NCI-H2171 (cell line): ENCODE measurements at regions not wholly inside any gene's neighbourhood (a gene's known extent, or its start where the extent isn't known, plus 50 kb on each side); places are given as distances from the start of the nearest gene placed in this dataset.
A peak's percentile ranks its signal among the peaks of the same experiment; 100 is the strongest.

ENCODE experiments used
- DNase-seq: peaks from one replicate; lab custom pipeline; 2025; lab: John Stamatoyannopoulos, UW

GRCh38 chr5:54717459-54717858 is 199.9 kb downstream of the SNX18 start:
- DNase-seq: no peak

- no peak for DNase-seq
Observed at GRCh38 chr5:54713923-54714581, 196.5 kb downstream of the SNX18 start.

GRCh38 chr5:54709096-54709495 is 191.5 kb downstream of the SNX18 start:
- DNase-seq: no peak

- no peak for DNase-seq
Observed at GRCh38 chr5:54707841-54708240, 190.3 kb downstream of the SNX18 start.

GRCh38 chr5:54705994-54706653 is 188.6 kb downstream of the SNX18 start:
- no peak for DNase-seq

GRCh38 chr5:54704825-54705224 is 187.3 kb downstream of the SNX18 start:
- DNase-seq: no peak

GRCh38 chr5:54704333-54704732 is 186.8 kb downstream of the SNX18 start:
- DNase-seq: no peak

GRCh38 chr5:54703565-54704255 is 186.2 kb downstream of the SNX18 start:
- no peak for DNase-seq

GRCh38 chr5:54703133-54703532 is 185.6 kb downstream of the SNX18 start:
- DNase-seq: no peak

GRCh38 chr5:54702470-54702869 is 184.9 kb downstream of the SNX18 start:
- no peak for DNase-seq

- no peak for DNase-seq
Observed at GRCh38 chr5:54700986-54701578, 183.5 kb downstream of the SNX18 start.

- DNase-seq: no peak
Observed at GRCh38 chr5:54696931-54697330, 179.4 kb downstream of the SNX18 start.

GRCh38 chr5:54696346-54696745 is 178.8 kb downstream of the SNX18 start:
- no peak for DNase-seq

- DNase-seq: no peak
Observed at GRCh38 chr5:54695198-54695966, 177.8 kb downstream of the SNX18 start.

- DNase-seq: peak; percentile 49
Observed at GRCh38 chr5:54693936-54694657, 176.5 kb downstream of the SNX18 start.

- DNase-seq: no peak
Observed at GRCh38 chr5:54692631-54693030, 175.1 kb downstream of the SNX18 start.

- DNase-seq: no peak
Observed at GRCh38 chr5:54691656-54692055, 174.1 kb downstream of the SNX18 start.

- no peak for DNase-seq
Observed at GRCh38 chr5:54689411-54690251, 172.1 kb downstream of the SNX18 start.

GRCh38 chr5:54680998-54681397 is 163.4 kb downstream of the SNX18 start:
- DNase-seq: no peak

- no peak for DNase-seq
Observed at GRCh38 chr5:54679686-54680085, 162.1 kb downstream of the SNX18 start.
